ENCODE measurements at regions not wholly inside any gene's neighbourhood (a gene's known extent, or its start where the extent isn't known, plus 50 kb on each side); places are given as distances from the start of the nearest gene placed in this dataset.

GRCh38 chr12:125267114-125267513, 201.9 kb downstream of the AACS start:
- no peak for DNase-seq

GRCh38 chr12:125269276-125269675, 204.0 kb downstream of the AACS start:
- DNase-seq: no peak

- DNase-seq: no peak
Observed at GRCh38 chr12:125271892-125272291, 206.7 kb downstream of the AACS start.

GRCh38 chr12:125272383-125272933, 207.2 kb downstream of the AACS start:
- peak in 1 of 51 donors; percentile 14 for DNase-seq

GRCh38 chr12:125276567-125276966, 211.3 kb downstream of the AACS start:
- no peak for DNase-seq

- peak in 6 of 51 donors; percentile 3 to 35 (median 8) for DNase-seq
Observed at GRCh38 chr12:125280482-125281377, 215.5 kb downstream of the AACS start.

GRCh38 chr12:125282921-125283320, 217.7 kb downstream of the AACS start:
- no peak for DNase-seq

GRCh38 chr12:125283521-125283920, 218.3 kb downstream of the AACS start:
- DNase-seq: no peak

GRCh38 chr12:125284087-125284486, 218.9 kb downstream of the AACS start:
- DNase-seq: peak in 1 of 51 donors; percentile 10

- peak in 2 of 51 donors; percentile 2 to 8 for DNase-seq
Observed at GRCh38 chr12:125284945-125285685, 219.9 kb downstream of the AACS start.

GRCh38 chr12:125286005-125286727, 220.9 kb downstream of the AACS start:
- DNase-seq: no peak

- DNase-seq: no peak
Observed at GRCh38 chr12:125287155-125287847, 222.1 kb downstream of the AACS start.

GRCh38 chr12:125288931-125289928, 224.0 kb downstream of the AACS start:
- DNase-seq: no peak

GRCh38 chr12:125289970-125290369, 224.7 kb downstream of the AACS start:
- DNase-seq: no peak

GRCh38 chr12:125292700-125293099, 227.5 kb downstream of the AACS start:
- DNase-seq: no peak

GRCh38 chr12:125295550-125295949, 230.3 kb downstream of the AACS start:
- DNase-seq: no peak

- DNase-seq: no peak
Observed at GRCh38 chr12:125296701-125297100, 231.5 kb downstream of the AACS start.

GRCh38 chr12:125299840-125300239, 234.6 kb downstream of the AACS start:
- no peak for DNase-seq

- DNase-seq: no peak
Observed at GRCh38 chr12:125300249-125300648, 235.0 kb downstream of the AACS start.

- no peak for DNase-seq
Observed at GRCh38 chr12:125303337-125303736, 238.1 kb downstream of the AACS start.

All from hypothalamus (tissue), 51 donors.